ENCODE measurements at regions not wholly inside any gene's neighbourhood (a gene's known extent, or its start where the extent isn't known, plus 50 kb on each side); places are given as distances from the start of the nearest gene placed in this dataset.

DNA sequence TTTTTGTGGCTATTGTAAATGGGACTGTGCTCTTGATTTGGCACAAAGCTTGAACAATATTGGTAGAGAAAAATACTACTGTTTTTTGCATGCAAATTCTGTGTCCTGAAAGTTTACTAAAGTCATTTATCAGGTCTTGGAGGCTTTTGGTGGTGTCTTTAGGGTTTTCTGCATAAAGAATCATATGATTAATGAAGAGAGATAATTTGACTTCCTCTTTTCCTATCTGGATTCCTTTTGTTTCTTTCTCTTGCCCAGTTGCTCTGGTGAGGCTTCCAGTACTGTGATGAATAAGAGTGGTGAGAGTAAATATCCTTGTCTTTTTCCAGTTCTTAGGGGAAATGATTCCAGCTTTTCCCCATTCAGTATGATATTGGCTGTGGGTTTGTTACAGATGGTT is 1166.7 kb downstream of the NCAM2 start:
- DNase-seq (no peak), ATAC-seq (no peak)
- Histone ChIP-seq H3K4me3 (no peak overlapping the region), H3K9me3 (no peaks in the 10 kb centered on the region), H3K4me1 (no peaks in the 10 kb centered on the region), H3K27ac (no peak overlapping the region), H3K27me3 (no peaks in the 10 kb centered on the region), H3K36me3 (no peaks in the 10 kb centered on the region)
- intact Hi-C loops (cut with DNase I): no loop called here
- TF ChIP-seq, protein P1, sequence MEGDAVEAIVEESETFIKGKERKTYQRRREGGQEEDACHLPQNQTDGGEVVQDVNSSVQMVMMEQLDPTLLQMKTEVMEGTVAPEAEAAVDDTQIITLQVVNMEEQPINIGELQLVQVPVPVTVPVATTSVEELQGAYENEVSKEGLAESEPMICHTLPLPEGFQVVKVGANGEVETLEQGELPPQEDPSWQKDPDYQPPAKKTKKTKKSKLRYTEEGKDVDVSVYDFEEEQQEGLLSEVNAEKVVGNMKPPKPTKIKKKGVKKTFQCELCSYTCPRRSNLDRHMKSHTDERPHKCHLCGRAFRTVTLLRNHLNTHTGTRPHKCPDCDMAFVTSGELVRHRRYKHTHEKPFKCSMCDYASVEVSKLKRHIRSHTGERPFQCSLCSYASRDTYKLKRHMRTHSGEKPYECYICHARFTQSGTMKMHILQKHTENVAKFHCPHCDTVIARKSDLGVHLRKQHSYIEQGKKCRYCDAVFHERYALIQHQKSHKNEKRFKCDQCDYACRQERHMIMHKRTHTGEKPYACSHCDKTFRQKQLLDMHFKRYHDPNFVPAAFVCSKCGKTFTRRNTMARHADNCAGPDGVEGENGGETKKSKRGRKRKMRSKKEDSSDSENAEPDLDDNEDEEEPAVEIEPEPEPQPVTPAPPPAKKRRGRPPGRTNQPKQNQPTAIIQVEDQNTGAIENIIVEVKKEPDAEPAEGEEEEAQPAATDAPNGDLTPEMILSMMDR (IDR thresholded peaks at IDR 0.05): no peak
- no peak for TF ChIP-seq POLR2A (IDR thresholded peaks at IDR 0.05)

DNA sequence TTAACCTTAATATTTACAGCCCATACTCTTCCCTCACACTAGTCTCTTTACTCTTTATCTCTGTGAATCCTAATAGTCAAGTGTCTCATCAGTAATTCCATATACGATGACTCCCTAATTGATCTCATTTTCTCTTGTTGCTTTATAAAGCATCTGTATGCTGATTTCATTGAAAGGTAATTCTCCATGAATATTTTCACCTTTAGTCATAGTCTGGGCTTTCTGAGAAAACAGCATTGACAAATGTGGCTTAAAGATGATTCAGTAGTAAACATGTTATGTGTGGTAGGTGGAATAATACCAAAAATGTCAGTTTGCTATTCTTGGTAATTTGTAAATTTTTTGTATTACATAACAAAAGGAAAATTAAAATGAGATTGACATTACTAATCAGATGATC is 1176.5 kb downstream of the NCAM2 start:
- DNase-seq: no peak
- 73% methylated on average over 1 of the region's 1 CpG for WGBS (ENCODE audit: insufficient coverage, low coverage, low lambda C conversion rate, missing lambda C conversion rate)

DNA sequence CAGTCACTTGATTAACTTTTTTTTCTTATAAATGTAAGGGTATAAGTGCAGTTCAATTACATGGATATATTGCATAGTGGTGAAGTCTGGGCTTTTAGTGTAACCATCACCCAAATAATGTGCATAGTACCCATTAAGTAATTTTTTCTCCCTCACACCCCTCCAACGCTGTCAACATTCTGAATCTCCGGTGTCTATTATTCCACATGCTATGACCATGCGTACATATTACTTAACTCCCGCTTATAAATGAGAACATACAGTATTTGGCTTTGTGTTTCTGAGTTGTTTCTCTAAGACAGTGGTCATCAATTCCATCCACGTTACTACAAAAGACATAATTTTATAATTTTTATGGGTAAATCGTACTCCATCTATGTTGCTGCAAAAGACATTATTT is 1191.1 kb downstream of the NCAM2 start:
- TF ChIP-seq POLR2A (IDR thresholded peaks at IDR 0.05): no peak
- TF ChIP-seq, protein P1 (IDR thresholded peaks at IDR 0.05): no peak
- Histone ChIP-seq H3K4me1 (no peaks in the 10 kb centered on the region), H3K27me3 (no peaks in the 10 kb centered on the region), H3K4me3 (no peak overlapping the region), H3K36me3 (no peaks in the 10 kb centered on the region), H3K27ac (no peak overlapping the region), H3K9me3 (no peaks in the 10 kb centered on the region)
- ATAC-seq: no peak
- no peak for DNase-seq
- intact Hi-C loops (cut with DNase I): no loop called here
- 87% methylated on average over 6 of the region's 6 CpGs for WGBS (ENCODE audit: insufficient coverage, low coverage, low lambda C conversion rate, missing lambda C conversion rate)

More for the DNA sequence above, 1176.5 kb downstream of the NCAM2 start:
- intact Hi-C loops (cut with DNase I): no loop called here
- TF ChIP-seq POLR2A (IDR thresholded peaks at IDR 0.05): no peak
- TF ChIP-seq, protein P1 (IDR thresholded peaks at IDR 0.05): no peak
- ATAC-seq: no peak
- no peaks in the 10 kb centered on the region for H3K27me3 ChIP-seq
- no peaks in the 10 kb centered on the region for H3K4me1 ChIP-seq
- H3K27ac ChIP-seq: no peak overlapping the region
- no peaks in the 10 kb centered on the region for H3K9me3 ChIP-seq
- no peaks in the 10 kb centered on the region for H3K36me3 ChIP-seq
- no peak overlapping the region for H3K4me3 ChIP-seq

DNA sequence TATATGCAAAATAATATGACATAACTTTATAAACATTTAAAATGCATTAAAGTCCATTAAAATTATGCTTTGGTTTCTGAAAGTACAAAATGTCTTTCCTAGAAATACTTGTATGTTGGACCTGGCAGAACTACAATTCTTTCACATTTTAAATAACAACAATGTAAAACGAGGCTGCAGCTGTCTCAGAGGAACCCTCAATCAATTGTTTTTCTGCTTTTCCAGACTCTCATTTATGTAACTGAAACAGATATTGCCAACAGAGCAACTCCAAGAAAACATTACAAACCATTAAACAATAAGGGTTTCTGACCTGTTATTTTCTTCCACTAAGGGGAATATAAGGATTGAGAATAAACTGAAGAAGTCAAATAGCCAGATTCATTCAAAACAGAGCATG is 1193.4 kb downstream of the NCAM2 start:
- H3K9me3 ChIP-seq: no peaks in the 10 kb centered on the region

More for the DNA sequence above, 1193.4 kb downstream of the NCAM2 start:
- Histone ChIP-seq H3K36me3 (no peaks in the 10 kb centered on the region), H3K4me3 (no peak overlapping the region), H3K27me3 (no peaks in the 10 kb centered on the region), H3K27ac (no peak overlapping the region), H3K4me1 (no peaks in the 10 kb centered on the region)
- 27% methylated on average over 1 of the region's 1 CpG for WGBS (ENCODE audit: insufficient coverage, low coverage, low lambda C conversion rate, missing lambda C conversion rate)
- intact Hi-C loops (cut with DNase I): no loop called here
- no peak for DNase-seq
- TF ChIP-seq, protein P1 (IDR thresholded peaks at IDR 0.05): no peak
- no peak for TF ChIP-seq POLR2A (IDR thresholded peaks at IDR 0.05)
- ATAC-seq: no peak

Data from right lobe of liver (tissue), 6 donors.